ENCODE measurements at regions not wholly inside any gene's neighbourhood (a gene's known extent, or its start where the extent isn't known, plus 50 kb on each side); places are given as distances from the start of the nearest gene placed in this dataset.

DNA sequence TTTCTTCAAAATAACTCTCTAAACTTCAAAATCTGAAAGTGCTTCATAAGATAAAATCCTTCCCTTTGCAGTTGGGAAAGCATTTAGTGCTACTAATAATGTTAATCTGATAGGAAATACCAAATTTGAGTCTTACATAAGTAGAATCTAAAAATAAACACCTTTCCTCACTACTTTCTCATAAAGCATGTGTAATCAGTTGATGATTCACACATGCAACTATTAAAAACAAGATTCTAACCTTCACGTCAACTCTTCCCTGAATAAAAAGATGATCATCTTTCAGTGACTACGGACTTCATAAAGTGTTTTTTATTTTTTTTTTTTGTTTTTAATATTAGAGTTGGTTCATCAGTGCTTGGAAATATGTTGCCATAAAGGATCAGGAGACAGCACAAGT lies 172.6 kb downstream of the ACTRT1 start:
- Histone ChIP-seq H3K9me1 (ENCODE audit: control insufficient read depth, insufficient read depth, low read length) (no peaks in the 10 kb centered on the region), H3K9ac (ENCODE audit: insufficient read depth in 1 of 2, low read depth in 2 of 2, low read length in 2 of 2) (no peak overlapping the region), H4K20me1 (replicated peaks; ENCODE audit: control insufficient read depth, insufficient read depth, low read length) (no peaks in the 10 kb centered on the region), H3K27ac (ENCODE audit: extremely low read depth, low read depth, low read length) (no peak overlapping the region), H2AFZ (ENCODE audit: low read depth, low read length) (no peak overlapping the region), H3K27me3 (ENCODE audit: control insufficient read depth in 2 of 2, insufficient read depth in 2 of 2, low read length in 2 of 2) (no peaks in the 10 kb centered on the region), H3K4me2 (ENCODE audit: insufficient read depth, low read length) (no peak overlapping the region), H3K9me3 (replicated peaks; ENCODE audit: control insufficient read depth, insufficient read depth, low read depth, low read length) (no peaks in the 10 kb centered on the region), H3K4me1 (replicated peaks in 1 of 2; ENCODE audit: control insufficient read depth in 2 of 2, insufficient read depth in 2 of 2, low read length in 2 of 2) (no peaks in the 10 kb centered on the region), H3K79me2 (ENCODE audit: control insufficient read depth, insufficient read depth, low read length) (no peaks in the 10 kb centered on the region), H3K4me3 (no peak overlapping the region), H3K36me3 (ENCODE audit: control insufficient read depth, insufficient read depth, low read length) (no peaks in the 10 kb centered on the region)
- TF ChIP-seq LARP7 (IDR thresholded peaks at IDR 0.05) (no peak), ATF7 (IDR thresholded peaks at IDR 0.05) (no peak), U2AF2 (optimal IDR thresholded peaks at IDR 0.05; ENCODE audit: low read depth, low read length) (no peak), PHB (CRISPR knock-in tag; IDR thresholded peaks at IDR 0.05) (no peak), ARID4B (CRISPR knock-in tag; IDR thresholded peaks at IDR 0.05) (no peak), ZNF57 (CRISPR knock-in tag; IDR thresholded peaks at IDR 0.05) (no peak), NCOA4 (IDR thresholded peaks at IDR 0.05; ENCODE audit: partially characterized antibody) (no peak)
- TF ChIP-seq, protein P1, sequence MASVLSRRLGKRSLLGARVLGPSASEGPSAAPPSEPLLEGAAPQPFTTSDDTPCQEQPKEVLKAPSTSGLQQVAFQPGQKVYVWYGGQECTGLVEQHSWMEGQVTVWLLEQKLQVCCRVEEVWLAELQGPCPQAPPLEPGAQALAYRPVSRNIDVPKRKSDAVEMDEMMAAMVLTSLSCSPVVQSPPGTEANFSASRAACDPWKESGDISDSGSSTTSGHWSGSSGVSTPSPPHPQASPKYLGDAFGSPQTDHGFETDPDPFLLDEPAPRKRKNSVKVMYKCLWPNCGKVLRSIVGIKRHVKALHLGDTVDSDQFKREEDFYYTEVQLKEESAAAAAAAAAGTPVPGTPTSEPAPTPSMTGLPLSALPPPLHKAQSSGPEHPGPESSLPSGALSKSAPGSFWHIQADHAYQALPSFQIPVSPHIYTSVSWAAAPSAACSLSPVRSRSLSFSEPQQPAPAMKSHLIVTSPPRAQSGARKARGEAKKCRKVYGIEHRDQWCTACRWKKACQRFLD (CRISPR knock-in tag; IDR thresholded peaks at IDR 0.05), result no peak
- TF ChIP-seq, protein P2, sequence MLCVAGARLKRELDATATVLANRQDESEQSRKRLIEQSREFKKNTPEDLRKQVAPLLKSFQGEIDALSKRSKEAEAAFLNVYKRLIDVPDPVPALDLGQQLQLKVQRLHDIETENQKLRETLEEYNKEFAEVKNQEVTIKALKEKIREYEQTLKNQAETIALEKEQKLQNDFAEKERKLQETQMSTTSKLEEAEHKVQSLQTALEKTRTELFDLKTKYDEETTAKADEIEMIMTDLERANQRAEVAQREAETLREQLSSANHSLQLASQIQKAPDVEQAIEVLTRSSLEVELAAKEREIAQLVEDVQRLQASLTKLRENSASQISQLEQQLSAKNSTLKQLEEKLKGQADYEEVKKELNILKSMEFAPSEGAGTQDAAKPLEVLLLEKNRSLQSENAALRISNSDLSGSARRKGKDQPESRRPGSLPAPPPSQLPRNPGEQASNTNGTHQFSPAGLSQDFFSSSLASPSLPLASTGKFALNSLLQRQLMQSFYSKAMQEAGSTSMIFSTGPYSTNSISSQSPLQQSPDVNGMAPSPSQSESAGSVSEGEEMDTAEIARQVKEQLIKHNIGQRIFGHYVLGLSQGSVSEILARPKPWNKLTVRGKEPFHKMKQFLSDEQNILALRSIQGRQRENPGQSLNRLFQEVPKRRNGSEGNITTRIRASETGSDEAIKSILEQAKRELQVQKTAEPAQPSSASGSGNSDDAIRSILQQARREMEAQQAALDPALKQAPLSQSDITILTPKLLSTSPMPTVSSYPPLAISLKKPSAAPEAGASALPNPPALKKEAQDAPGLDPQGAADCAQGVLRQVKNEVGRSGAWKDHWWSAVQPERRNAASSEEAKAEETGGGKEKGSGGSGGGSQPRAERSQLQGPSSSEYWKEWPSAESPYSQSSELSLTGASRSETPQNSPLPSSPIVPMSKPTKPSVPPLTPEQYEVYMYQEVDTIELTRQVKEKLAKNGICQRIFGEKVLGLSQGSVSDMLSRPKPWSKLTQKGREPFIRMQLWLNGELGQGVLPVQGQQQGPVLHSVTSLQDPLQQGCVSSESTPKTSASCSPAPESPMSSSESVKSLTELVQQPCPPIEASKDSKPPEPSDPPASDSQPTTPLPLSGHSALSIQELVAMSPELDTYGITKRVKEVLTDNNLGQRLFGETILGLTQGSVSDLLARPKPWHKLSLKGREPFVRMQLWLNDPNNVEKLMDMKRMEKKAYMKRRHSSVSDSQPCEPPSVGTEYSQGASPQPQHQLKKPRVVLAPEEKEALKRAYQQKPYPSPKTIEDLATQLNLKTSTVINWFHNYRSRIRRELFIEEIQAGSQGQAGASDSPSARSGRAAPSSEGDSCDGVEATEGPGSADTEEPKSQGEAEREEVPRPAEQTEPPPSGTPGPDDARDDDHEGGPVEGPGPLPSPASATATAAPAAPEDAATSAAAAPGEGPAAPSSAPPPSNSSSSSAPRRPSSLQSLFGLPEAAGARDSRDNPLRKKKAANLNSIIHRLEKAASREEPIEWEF (CRISPR knock-in tag; IDR thresholded peaks at IDR 0.05), result no peak
- intact Hi-C loops (cut with micrococcal nuclease) (no loop called here), in situ Hi-C loops (cut with MboI) (no loop called here)
- POLR2A ChIA-PET, result no interaction called here
- FAIRE-seq (no peak), DNase-seq (ENCODE audit: extremely low read depth in 1 of 4, low spot score in 3 of 4) (no peak), ATAC-seq (no peak)
- BruUV-seq (replicated peaks), result no TSS peak
- WGBS (ENCODE audit: insufficient coverage, low coverage, missing lambda C conversion rate), result 29% methylated on average over 2 of the region's 2 CpGs
- CTCF ChIA-PET (ENCODE audit: low intra/inter-chr PET ratio), result no interaction called here
